PFSK-1 (cell line): ENCODE measurements at regions not wholly inside any gene's neighbourhood (a gene's known extent, or its start where the extent isn't known, plus 50 kb on each side); places are given as distances from the start of the nearest gene placed in this dataset.

Source experiments
- FOXP2 ChIP-seq: optimal IDR thresholded peaks from 2 replicates; pipeline ENCODE3; 2011; ENCODE audit warnings: borderline replicate concordance, control low read depth, inconsistent platforms; ENCODE audit not compliant: insufficient read depth; ENCODE audit errors: extremely low read length, extremely low read depth
- POLR2AphosphoS5 ChIP-seq: IDR thresholded peaks from 2 replicates; pipeline ENCODE4 v1.6.1; 2012; ENCODE audit warnings: low read depth, mild to moderate bottlenecking, control low read depth, low read length, moderate library complexity
- SIN3A ChIP-seq: IDR thresholded peaks from 2 replicates; pipeline ENCODE4 v1.6.1; 2012; ENCODE audit warnings: mild to moderate bottlenecking, low read length, moderate library complexity, borderline replicate concordance; ENCODE audit not compliant: insufficient read depth
- TAF1 ChIP-seq: IDR thresholded peaks from 2 replicates; pipeline ENCODE4 v1.6.1; 2012; ENCODE audit warnings: low read length, control low read depth, borderline replicate concordance; ENCODE audit not compliant: insufficient read depth

DNA sequence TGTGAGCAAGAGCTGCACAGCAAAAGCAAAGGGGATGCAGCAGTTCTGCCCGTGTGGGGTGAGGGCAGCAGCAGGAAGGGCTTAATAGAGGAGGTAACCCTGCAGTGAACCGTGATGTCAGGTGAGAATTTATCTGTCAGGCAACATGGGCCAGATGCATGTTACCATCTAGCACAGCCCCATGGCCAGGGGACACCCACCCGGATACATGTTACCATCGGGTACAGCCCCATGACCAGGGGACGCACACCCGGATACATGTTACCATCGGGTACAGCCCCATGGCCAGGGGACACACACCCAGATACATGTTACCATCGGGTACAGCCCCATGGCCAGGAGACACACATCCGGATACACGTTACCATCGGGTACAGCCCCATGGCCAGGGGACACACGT is 99.4 kb downstream of the RBFOX3 start:
- no peak for TF ChIP-seq TAF1
- no peak for TF ChIP-seq POLR2AphosphoS5
- TF ChIP-seq SIN3A, result no peak
- no peak for TF ChIP-seq FOXP2
